Stimulated activated CD4-positive, alpha-beta T cell treated with anti-CD3 and anti-CD28 coated beads, Interleukin-1b, Interleukin-23, amount 100 ng/mL, for 1 hour (primary cell): ENCODE measurements at regions not wholly inside any gene's neighbourhood (a gene's known extent, or its start where the extent isn't known, plus 50 kb on each side); places are given as distances from the start of the nearest gene placed in this dataset.

ENCODE experiments used
- DNase-seq, 2 donors: peaks; one replicate each; pipeline ENCODE4 v3.0.0-alpha.2; 2020; ENCODE audit warnings: low read depth in 2 of 2

DNA sequence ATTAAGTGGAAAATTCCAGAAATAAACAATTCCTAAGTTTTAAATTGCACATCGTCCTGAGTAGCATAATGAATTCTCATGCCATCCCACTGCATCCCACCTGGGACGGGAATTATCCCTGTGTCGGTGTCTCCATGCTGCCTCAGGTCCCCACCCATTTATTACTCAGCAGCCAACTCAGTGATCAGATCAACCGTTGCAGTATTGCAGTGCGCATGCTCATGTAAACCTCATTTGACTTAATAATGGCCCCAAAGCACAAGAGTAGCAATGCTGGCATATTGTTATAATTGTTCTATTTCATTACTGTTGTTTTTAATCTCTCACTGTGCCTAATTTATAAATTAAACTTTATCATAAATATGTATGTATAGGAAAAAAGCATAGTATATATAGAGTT is 214.4 kb downstream of the METTL4 start:
- no peak for DNase-seq

DNA sequence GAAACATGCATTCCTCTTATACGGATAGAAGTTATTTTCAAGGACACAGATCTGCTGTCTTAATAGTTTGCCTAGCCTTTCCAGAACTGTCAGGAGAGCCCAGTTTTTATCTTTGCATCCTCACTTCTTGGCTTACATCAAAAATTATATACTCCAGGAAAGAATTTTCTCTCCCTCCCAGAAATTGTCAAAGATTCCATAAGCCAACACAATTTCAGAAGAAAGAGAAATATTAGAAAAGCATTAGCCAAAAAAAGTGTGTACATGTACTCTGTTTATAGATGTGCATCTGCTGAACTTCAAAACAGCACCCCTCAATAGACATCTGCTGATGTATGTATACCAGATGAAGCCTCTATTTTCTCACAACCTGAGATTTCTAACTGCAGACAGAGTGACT is 210.4 kb downstream of the METTL4 start:
- DNase-seq = no peak

DNA sequence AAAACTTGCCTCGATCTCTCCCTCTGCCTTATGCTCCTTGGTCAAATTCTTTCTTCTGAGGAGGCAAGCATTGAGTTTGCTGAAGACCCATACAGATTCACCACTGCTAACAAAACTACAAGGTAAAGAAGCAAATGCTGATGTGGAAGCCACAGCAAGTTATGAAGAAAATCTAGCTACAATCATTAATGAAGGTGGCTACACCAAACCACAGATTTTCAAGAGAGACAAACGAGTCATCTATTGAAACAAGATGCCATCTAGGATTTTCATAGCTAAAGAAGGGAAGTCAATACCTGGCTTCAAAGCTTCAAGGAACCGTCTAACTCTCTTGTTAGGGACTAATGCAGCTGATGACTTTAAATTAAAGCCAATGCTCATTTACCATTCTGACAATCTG is 203.2 kb downstream of the METTL4 start:
- no peak for DNase-seq

DNA sequence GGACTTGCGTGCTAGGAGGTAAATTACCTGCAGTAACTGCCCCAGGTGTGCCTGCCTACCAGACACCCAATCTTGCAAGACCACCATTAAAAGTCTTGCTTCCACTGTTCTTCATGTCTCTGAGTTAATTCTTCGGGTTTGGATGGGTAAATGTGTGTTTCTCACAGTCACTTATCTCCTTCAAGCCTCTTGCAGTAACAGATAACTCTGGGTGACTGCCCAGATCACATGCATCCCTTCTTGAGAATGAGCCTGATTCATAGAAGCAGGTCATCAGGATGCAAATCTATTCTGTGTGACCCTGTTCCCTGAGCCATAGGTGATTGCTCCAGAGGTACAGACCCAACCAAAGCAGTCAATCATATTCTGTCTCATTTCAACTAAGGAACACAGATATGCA is 194.6 kb downstream of the METTL4 start:
- DNase-seq = no peak

DNA sequence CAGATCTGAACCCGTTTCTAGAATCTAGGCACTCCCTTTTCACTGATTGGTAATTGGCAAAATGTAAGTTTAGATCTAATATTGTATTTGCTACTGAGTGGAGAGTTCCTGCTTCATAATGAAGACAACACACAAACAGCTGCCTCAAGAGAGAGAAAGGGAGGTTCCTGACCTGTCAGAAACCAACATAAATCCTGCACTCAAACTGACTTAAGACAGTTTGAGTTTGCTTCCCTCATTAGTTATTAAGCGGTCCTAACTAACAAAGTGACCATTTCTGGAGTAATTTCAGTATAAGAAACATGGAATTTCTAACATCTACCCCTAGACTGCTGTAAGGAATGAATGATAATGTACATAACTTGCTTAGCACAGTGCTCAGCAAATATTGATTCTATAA is 191.2 kb downstream of the METTL4 start:
- DNase-seq = no peak

DNA sequence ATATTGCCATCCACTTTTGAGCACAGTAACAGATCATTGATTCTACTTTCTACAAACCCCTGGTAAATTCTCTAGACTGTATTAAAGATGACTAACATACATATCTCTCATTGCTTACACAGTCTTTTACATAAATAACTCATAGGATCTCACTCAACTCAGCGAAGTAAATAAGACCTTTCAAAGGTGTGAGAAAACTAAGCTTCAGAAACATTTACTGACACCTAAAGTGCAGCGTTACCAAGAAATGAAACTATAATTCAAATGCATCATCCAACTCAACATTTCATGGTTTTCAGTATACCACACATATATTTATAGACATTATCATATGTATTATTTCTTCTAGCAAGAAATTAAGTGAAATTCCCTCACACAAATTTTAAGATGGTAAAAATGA is 189.8 kb downstream of the METTL4 start:
- DNase-seq = no peak

DNA sequence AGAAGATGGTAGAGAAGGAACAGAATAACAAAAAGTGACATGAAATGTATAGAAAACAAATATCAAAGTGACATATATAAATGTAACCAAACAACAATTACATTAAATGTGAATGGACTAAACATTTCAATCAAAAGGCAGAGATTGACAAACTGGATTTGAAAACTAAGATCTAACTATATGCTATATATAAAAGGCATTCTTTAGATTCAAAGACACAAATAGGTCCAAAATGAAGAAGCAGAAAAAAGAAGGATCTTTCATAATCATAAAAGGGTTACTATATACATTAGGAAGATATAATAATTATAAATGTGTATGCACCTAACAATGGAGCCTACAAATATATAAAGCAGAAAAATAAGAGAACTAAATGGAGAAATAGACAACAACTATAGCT is 183.7 kb downstream of the METTL4 start:
- DNase-seq = no peak

DNA sequence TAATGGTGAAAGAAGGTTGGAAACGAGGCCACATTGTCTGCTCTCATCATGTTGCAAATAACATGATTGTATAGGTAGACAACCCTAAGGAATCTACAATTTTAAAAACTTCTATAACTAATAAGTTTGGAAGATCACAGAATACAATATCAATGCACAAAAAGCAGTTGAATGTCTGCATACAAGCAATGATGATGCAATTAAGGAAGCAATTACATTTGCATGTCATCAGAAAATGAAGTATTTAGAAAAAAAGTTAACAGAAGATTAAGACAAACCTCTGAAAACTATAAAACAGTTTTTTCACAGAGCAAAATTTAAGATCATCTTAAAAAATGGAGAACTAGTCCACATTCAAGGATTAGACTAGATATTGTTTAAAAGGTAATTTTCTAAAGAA is 181.1 kb downstream of the METTL4 start:
- DNase-seq = no peak

DNA sequence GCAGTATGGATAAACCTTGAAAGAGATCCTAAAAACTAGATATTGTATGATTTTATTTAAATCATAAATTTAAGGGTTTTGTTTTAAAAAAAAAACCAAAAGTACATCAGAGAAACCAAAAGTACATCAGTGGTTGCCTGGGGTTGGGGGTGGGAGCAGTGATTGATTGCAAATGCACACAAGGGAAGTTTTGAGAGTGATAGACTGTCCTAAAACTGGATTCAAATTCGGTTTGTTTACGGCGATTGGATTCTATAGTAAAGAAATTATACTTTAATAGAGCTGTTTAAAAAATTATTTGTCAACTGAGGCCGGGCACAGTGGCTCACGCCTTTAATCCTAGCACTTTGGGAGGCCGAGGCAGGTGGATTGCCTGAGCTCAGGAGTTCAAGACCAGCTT is 179.8 kb downstream of the METTL4 start:
- no peak for DNase-seq

DNA sequence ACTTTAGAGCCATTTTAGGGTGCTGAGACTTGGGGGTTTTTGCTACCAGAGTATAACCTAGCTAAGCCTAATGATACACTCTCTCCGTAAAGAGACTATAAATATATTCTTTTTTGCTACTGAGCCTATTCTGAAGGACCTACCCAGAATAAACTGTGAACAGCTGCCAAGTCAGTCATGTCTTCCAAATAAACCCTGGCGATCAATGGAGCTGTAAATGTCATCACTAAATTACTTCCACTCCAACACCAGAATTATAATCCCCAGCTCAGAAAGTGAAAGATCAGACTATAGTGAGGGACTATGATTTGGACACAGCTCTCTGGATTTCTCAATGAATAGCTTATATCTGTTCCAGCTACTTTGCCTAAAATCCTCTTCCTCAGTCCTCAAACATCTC is 178.9 kb downstream of the METTL4 start:
- no peak for DNase-seq

DNA sequence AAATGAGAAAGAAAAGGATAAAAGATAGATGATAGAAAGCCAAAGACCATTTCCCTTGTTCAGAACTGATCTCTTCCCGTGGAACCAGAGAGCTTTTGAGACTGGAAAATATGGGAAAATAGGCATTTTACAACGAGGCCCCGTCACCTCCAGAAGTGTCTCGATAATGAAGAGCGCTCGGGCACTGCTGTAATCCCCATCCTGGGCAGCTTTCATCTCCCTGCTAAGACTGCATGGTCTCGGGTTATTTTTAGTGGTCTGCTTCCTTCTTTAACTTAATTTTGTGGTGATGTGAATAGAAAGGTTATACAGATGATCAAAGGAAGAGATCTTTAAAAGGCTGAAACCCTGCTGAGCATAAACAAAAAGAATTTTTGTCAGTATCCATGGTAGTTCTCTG is 176.6 kb downstream of the METTL4 start:
- no peak for DNase-seq

DNA sequence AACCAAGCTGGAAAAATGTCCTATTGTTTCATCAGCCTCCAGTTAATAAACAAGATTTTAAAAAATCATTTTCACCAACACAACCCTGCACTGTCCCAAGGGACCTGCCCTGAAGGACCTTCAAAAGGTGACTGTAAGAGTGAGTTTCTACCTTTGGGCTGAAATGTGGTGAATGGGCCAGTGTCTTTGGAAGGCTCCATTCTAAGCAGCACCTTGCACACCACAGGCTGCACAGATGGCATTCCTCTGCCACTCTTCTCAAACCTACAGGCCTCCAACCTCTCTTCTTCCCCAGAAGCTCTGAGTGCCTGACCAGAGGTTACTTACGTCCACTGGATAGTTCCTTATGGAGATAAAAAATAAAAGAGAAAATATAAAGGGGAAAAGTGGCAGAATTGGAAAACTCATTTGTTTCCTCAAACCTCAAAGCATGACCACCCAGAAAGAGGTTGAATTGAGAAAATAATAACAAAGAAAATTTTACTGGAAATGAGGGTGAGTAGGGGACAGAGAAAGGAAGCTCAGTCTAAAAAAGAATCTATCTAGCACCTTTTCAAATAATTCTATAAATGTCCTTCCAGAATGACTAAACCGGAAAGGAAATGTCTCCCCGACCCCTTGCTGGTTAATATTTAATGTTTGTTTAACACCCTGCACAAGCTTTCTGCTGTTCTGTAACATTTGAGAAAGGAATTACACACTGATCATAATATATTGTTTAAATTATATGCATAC is 175.7 kb downstream of the METTL4 start:
- DNase-seq = no peak

DNA sequence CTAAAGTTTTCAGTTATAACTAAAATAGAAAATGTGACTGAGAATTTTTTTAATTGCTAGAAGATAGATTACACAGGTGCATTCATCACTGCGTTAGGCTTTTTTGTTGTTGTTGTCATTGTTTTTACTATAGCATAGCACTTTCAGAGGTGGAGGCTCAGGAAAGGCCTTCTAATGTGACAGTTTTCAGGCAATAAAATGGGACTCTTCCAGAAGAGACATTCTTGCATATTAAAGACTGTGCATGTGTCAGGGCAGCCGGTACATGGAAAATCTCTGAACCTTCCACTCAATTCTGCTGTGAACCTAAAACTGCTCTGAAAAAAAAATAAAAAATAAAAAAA is 175.2 kb downstream of the METTL4 start:
- DNase-seq = no peak

DNA sequence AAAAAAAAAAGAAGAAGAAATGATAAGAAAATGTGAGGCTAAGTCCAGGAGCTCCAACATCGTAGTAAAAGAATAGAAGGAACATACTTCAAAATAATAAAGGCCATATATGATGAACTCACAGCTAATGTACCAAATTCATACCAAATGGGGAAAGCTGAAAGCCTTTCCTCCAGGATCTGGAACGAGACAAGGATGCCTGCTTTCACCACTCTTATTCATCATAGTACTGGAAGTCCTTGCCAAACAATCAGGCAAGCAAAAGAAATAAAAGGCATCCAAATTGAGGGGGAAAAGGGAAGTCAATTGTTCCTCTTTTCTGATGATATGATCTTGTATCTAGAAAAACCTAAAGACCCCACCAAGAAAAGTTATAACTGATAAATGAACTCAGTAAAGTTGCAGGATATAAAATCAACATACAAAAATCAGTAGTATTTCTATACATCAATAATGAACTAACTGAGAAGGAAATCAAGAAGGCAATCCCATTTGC is 170.6 kb downstream of the METTL4 start:
- DNase-seq = no peak

DNA sequence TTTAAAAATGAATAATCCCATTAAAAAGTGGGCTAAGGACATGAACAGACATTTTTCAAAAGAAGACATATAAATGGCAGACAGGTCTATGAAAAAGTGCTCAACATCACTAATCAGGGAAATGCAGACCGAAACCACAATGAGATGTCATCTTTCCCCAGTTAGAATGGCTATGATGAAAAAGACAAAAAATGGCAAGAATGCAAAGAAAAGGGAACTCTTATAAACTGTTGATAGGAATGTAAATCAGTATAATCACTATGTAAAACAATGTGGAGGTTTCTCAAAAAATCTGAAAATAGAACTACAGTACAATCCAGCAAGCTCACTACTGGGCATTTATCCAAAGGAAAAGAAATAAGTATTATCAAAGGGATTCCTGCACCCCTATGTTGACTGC is 169.2 kb downstream of the METTL4 start:
- DNase-seq = no peak

DNA sequence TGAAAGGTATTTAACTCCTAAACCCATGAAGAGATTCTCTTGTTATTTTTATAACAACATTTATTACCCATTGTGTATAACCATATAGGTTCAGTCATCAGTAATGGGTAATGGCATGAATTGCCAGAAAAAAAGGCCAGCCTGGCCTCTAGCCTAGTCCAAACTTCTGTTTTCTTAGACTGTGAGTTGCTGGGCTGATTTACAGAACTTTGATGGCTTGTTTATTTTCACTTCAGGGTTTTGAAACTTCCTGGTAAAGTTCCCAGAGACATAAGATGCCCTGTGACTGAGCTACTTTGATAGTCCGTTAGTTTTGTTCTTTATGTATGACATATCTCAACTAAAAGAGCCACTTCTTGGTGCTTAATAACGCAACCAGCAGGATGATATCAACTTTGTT is 164.8 kb downstream of the METTL4 start:
- DNase-seq = no peak

DNA sequence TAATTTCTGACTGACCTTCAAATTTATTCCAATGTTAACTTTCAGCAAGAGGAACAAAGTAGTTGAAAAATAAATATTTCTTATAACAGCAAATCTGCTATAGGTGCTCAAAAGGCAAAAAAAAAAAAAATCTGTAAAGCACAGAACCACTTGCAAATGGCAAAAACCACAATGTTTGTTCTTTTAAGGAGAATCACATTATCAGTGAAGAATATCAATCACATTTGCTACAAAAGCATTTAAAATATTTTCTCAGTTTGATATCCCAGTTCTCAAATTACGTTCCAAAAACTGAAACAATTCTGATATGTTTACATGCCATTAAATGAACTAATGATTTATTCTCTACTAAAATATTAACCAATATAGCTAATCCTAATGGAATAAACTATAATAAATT is 163.3 kb downstream of the METTL4 start:
- no peak for DNase-seq

DNA sequence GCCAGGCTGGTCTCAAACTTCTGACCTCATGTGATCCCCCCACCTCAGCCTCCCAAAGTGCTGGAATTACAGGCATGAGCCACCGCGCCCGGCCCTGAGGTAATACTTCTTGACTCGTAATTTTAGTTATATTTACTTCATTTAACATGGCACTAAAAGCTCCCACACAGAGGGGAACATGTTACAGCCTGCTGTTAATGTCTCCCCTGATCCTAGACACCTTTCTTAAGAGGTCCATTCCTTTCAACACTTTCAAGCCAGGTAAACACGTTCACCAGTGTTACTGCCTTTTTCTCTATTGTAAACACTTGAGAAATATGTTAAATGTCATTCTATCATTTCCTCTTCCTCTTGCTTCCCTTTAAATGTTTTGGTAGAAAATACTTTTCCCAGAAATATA is 161.4 kb downstream of the METTL4 start:
- DNase-seq = no peak

DNA sequence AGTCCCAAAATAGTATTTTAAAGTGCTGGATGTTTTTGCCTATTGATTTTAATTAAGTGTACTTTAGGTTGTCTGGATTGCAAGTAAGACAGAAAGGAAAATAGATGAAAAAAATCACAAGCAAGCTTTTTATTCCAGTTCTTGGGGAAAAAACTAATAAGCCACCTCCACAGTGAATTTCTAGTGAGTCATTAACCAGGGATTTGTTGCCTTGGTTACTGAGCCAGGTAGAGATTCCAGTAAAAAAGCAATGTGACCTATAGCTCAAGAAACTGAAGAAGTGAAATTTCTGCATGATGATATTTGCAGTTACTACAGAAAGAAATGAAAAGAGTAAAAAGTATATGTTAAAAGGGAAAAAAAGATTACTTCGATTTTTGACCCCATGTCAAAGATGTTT is 160.6 kb downstream of the METTL4 start:
- DNase-seq = no peak

DNA sequence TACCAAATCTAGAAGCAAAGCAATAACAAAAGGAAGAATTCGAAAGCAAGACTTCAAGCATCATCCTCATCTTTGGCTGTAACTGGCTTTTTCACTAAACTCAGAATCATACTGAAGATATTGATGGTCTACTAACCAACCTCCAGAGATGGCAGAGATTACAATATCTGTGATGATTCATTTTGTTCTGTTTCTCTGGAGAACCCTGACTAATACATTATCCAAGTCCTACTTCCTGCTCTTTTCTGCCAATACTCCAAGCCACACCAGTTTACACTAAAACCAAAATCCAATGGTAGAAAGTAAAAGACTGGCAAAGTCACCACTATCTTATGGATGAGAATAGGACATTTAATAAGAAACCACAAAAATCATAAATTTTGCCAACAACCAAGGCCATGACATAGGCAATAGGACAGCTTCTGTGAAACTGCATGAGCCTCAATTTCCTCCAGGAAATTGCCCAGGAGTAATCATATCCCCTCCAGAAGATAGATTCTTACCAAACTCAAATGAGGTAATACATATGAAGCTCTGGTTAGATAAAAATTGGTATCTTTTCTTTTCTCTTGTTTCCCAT is 159.8 kb downstream of the METTL4 start:
- DNase-seq = no peak

DNA sequence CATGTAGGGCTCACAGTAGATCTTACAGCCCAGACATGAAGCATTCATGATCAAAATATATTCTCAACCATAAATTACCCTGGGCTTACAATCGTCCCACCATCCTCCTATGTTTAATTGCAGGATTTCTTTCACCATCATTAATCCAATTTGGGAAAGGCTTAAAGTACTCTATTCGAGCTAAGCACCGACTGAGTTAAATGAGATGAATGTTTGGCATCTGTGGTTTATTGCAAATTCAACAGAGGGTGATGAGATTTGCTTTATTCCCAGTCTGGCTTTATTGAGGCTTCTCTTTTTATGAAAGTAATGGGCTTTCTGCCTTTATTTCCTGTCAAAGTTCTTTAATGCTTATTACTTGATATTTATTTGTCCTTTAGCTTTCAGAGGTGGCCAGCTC is 159.0 kb downstream of the METTL4 start:
- DNase-seq = no peak

DNA sequence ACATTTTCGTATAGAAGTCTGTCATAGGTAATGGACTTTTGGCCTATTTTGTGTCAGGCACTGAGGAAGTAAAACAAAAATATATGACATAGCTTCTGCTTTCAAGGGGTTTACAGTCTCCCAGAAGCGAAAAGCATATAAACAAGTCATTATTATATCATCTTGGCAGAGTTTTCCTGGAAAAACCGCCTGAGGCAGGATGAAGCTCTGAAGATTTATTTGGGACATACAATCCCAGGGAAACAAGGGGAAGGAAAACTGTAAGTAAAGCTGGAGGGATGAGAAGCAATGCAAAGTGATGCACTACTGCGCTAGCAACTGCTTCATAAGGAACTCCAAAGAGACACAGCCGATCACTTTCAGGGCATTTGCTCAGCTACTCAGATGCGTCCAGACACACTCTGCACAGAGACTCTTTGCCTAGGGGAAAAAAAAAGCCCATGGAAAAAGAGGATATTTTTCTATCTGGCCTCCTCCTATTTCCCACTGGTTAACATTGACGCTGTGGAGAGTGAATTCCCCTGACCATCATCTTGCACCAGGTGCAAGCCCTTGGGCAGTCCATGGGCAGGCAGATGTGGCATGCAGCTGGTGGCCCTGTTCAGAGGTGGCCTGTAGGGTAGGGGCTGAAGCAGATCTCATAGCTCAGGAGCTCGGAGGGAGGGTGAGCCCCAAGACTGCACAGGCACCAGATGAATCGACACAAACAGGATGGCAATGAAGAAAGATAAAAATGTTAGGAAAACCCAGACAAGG is 158.1 kb downstream of the METTL4 start:
- no peak for DNase-seq

DNA sequence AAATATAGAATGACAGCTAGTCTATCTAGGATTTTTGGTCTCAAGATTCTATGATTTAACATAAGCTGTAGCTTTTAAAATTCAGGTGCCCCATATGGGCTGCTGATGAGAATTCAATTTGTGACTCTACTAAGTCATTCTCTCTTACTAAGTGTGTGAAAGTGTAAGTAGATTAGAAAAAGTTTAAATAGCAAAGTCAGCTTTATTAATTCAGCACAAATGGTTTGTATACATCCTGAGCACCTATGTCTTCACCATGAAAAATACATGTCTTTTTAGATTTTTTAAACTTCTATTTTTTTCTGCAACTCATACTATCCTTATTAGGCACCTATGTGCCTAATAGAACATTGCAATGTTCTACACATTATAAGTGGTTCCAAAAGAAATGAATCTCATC is 157.1 kb downstream of the METTL4 start:
- DNase-seq = no peak
